Trophoblast cell (in vitro differentiated cells and primary cell): ENCODE measurements at regions not wholly inside any gene's neighbourhood (a gene's known extent, or its start where the extent isn't known, plus 50 kb on each side); places are given as distances from the start of the nearest gene placed in this dataset.

Experiments
- DNase-seq, 2 donors: peaks; one replicate each; pipeline ENCODE4 v3.0.0-alpha.2; 2016
- H2AFZ ChIP-seq: 2 replicates; pipeline ENCODE4 v1.6.1; 2013; ENCODE audit warnings: low read length, moderate library complexity, mild to moderate bottlenecking; ENCODE audit not compliant: insufficient read depth, poor library complexity
- H2AK5ac ChIP-seq: 2 replicates; pipeline ENCODE4 v1.6.1; 2013; ENCODE audit warnings: mild to moderate bottlenecking, low read length
- H2BK120ac ChIP-seq: 2 replicates; pipeline ENCODE4 v1.6.1; 2013; ENCODE audit warnings: low read length, mild to moderate bottlenecking, moderate library complexity; ENCODE audit not compliant: insufficient read depth, poor library complexity
- H2BK12ac ChIP-seq: 2 replicates; pipeline ENCODE4 v1.6.1; 2013; ENCODE audit warnings: mild to moderate bottlenecking, low read length, moderate library complexity
- H2BK5ac ChIP-seq: 2 replicates; pipeline ENCODE4 v1.6.1; 2013; ENCODE audit warnings: low read length, low read depth, moderate library complexity, mild to moderate bottlenecking; ENCODE audit not compliant: poor library complexity
- H3K14ac ChIP-seq: 2 replicates; pipeline ENCODE4 v1.6.1; 2013; ENCODE audit warnings: mild to moderate bottlenecking, low read length
- H3K18ac ChIP-seq: 2 replicates; pipeline ENCODE4 v1.6.1; 2013; ENCODE audit warnings: mild to moderate bottlenecking, low read length
- H3K23ac ChIP-seq: 2 replicates; pipeline ENCODE4 v1.6.1; 2013; ENCODE audit warnings: low read length
- H3K27ac ChIP-seq: 2 replicates; pipeline ENCODE4 v1.5.1; 2013; ENCODE audit warnings: low read depth, mild to moderate bottlenecking, inconsistent platforms, low read length, moderate library complexity
- H3K27me3 ChIP-seq: 2 replicates; pipeline ENCODE4 v1.6.1; 2013; ENCODE audit warnings: inconsistent platforms, mild to moderate bottlenecking, low read length, moderate library complexity; ENCODE audit not compliant: insufficient read depth
- H3K36me3 ChIP-seq, 2 experiments: 1 replicate in 1 of 2; 2 replicates in 1 of 2; pipeline ENCODE4 v1.6.1; 2013; ENCODE audit warnings: low read length in 2 of 2, mild to moderate bottlenecking in 2 of 2, moderate library complexity in 1 of 2; ENCODE audit not compliant: insufficient read depth in 2 of 2, control insufficient read depth in 1 of 2
- H3K4ac ChIP-seq: 2 replicates; pipeline ENCODE4 v1.6.1; 2013; ENCODE audit warnings: low read depth, mild to moderate bottlenecking, low read length, moderate library complexity
- H3K4me1 ChIP-seq, 2 experiments: 1 replicate in 1 of 2; 2 replicates in 1 of 2; pipeline ENCODE4 v1.6.1; 2013; ENCODE audit warnings: low read length in 2 of 2, mild to moderate bottlenecking in 2 of 2, moderate library complexity in 1 of 2; ENCODE audit not compliant: insufficient read depth in 2 of 2, control insufficient read depth in 1 of 2
- H3K4me2 ChIP-seq: 2 replicates; pipeline ENCODE4 v1.6.1; 2013; ENCODE audit warnings: inconsistent platforms, mild to moderate bottlenecking, low read length, moderate library complexity
- H3K4me3 ChIP-seq: 2 replicates; pipeline ENCODE4 v1.5.1; 2013; ENCODE audit warnings: mild to moderate bottlenecking, low read depth, low read length, inconsistent platforms
- H3K79me1 ChIP-seq: one replicate; pipeline ENCODE4 v1.6.1; 2013; ENCODE audit warnings: low read length
- H3K79me2 ChIP-seq: 2 replicates; pipeline ENCODE4 v1.6.1; 2013; ENCODE audit warnings: low read length, mild to moderate bottlenecking; ENCODE audit not compliant: control insufficient read depth, insufficient read depth, poor library complexity
- H3K9ac ChIP-seq: 2 replicates; pipeline ENCODE4 v1.6.1; 2013; ENCODE audit warnings: mild to moderate bottlenecking, low read length
- H3K9me3 ChIP-seq: 2 replicates; pipeline ENCODE4 v1.6.1; 2013; ENCODE audit warnings: low read depth, mild to moderate bottlenecking, control low read depth, inconsistent platforms, low read length; ENCODE audit not compliant: insufficient read depth
- H4K12ac ChIP-seq: 2 replicates; pipeline ENCODE4 v1.6.1; 2013; ENCODE audit warnings: low read depth, mild to moderate bottlenecking, low read length, moderate library complexity
- H4K8ac ChIP-seq: 2 replicates; pipeline ENCODE4 v1.6.1; 2013; ENCODE audit warnings: low read depth, mild to moderate bottlenecking, low read length, moderate library complexity
- H4K91ac ChIP-seq: one replicate; pipeline ENCODE4 v1.6.1; 2013; ENCODE audit warnings: low read depth, mild to moderate bottlenecking, low read length, moderate library complexity
- WGBS: extraction: QIAGEN DNeasy Blood & Tissue Kit; methylation state at CpG from one replicate; pipeline ENCODE4 v1.1.7; 2013; ENCODE audit warnings: missing lambda C conversion rate; ENCODE audit not compliant: insufficient read length, insufficient coverage; ENCODE audit errors: extremely low coverage; 5-methylcytosine and 5-hydroxymethylcytosine counted together

GRCh38 chr4:152132776-152133175, 372.0 kb upstream of the GATB start:
- Histone ChIP-seq H3K9me3 (no peaks in the 10 kb centered on the region), H3K14ac (no peak overlapping the region), H2AFZ (no peak overlapping the region), H3K4me2 (no peak overlapping the region), H3K9ac (no peak overlapping the region), H3K27ac (no peak overlapping the region), H3K4ac (no peak overlapping the region), H3K79me1 (no peaks in the 10 kb centered on the region), H3K79me2 (no peaks in the 10 kb centered on the region), H3K23ac (no peak overlapping the region), H4K91ac (no peak overlapping the region), H2BK5ac (no peak overlapping the region), H4K12ac (no peak overlapping the region), H2AK5ac (no peak overlapping the region), H3K27me3 (no peaks in the 10 kb centered on the region), H3K18ac (no peak overlapping the region), H2BK120ac (no peak overlapping the region), H3K4me3 (no peak overlapping the region), H3K4me1 (peaks cover 0 to 2% of the 10 kb centered on the region in 2 experiments), H3K36me3 (no peaks in the 10 kb centered on the region), H4K8ac (no peak overlapping the region), H2BK12ac (no peak overlapping the region)
- DNase-seq = no peak

DNA sequence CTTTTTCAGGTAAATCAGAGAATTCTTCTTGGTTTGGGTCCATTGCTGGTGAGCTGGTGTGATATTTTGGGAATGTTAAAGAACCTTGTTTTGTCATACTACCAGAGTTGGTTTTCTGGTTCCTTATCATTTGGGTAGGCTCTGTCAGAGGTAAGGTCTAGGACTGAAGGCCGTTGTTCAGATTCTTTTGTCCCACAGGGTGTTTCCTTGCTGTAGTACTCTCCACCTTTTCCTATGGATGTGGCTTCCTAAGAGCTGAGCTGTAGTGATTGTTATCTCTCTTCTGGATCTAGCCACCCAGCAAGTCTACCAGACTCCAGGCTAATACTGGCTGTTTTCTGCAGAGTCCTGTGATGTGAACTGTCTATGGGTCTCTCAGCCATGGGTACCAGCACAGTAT, 367.5 kb upstream of the GATB start:
- H3K23ac ChIP-seq = no peak overlapping the region
- no peak overlapping the region for H3K9ac ChIP-seq
- H3K27me3 ChIP-seq = no peaks in the 10 kb centered on the region
- H2AFZ ChIP-seq = no peak overlapping the region
- H3K4ac ChIP-seq = no peak overlapping the region
- no peak overlapping the region for H4K91ac ChIP-seq
- no peaks in the 10 kb centered on the region for H3K79me1 ChIP-seq
- H2AK5ac ChIP-seq = no peak overlapping the region
- H4K12ac ChIP-seq = no peak overlapping the region
- DNase-seq = peak; percentile 64 to 88
- H3K27ac ChIP-seq = no peak overlapping the region
- peaks cover 0 to 2% of the 10 kb centered on the region in 2 experiments for H3K4me1 ChIP-seq
- H3K14ac ChIP-seq = no peak overlapping the region
- H3K4me2 ChIP-seq = no peak overlapping the region
- no peaks in the 10 kb centered on the region for H3K36me3 ChIP-seq
- H3K79me2 ChIP-seq = no peaks in the 10 kb centered on the region
- H2BK5ac ChIP-seq = no peak overlapping the region
- no peak overlapping the region for H3K18ac ChIP-seq
- H2BK120ac ChIP-seq = no peak overlapping the region
- no peak overlapping the region for H3K4me3 ChIP-seq
- no CpG with 5 or more reads among the region's 1 CpG for WGBS
- no peaks in the 10 kb centered on the region for H3K9me3 ChIP-seq
- H4K8ac ChIP-seq = no peak overlapping the region
- no peak overlapping the region for H2BK12ac ChIP-seq

DNA sequence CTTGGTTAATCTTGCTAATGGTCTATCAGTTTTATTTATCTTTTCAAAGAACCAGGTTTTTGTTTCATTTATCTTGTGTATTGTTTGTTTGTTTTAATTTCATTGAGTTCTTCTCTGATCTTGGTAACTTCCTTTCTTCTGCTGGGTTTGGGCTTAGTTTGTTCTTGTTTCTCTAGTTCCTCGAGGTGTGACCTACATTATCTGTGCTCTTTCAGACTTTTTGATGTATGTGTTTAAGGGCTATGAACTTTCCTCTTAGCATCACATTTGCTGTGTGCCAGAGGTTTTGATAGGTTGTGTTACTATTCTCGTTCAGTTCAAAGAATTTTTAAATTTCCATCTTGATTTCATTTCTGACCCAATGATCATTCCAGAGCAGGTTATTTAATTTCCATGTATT, 365.4 kb upstream of the GATB start:
- H2BK120ac ChIP-seq = no peak overlapping the region
- H2BK5ac ChIP-seq = no peak overlapping the region
- H3K27ac ChIP-seq = no peak overlapping the region
- H3K4me3 ChIP-seq = no peak overlapping the region
- H2BK12ac ChIP-seq = no peak overlapping the region
- no peak overlapping the region for H3K18ac ChIP-seq
- no peak overlapping the region for H3K23ac ChIP-seq
- DNase-seq = no peak
- no peak overlapping the region for H3K4me2 ChIP-seq
- H4K12ac ChIP-seq = no peak overlapping the region
- no peaks in the 10 kb centered on the region for H3K27me3 ChIP-seq
- H3K9me3 ChIP-seq = no peaks in the 10 kb centered on the region
- H3K9ac ChIP-seq = no peak overlapping the region
- H3K79me1 ChIP-seq = no peaks in the 10 kb centered on the region
- H3K36me3 ChIP-seq = no peaks in the 10 kb centered on the region
- no peak overlapping the region for H3K14ac ChIP-seq
- no peak overlapping the region for H2AFZ ChIP-seq
- no peak overlapping the region for H4K8ac ChIP-seq
- no peak overlapping the region for H2AK5ac ChIP-seq
- H3K4ac ChIP-seq = no peak overlapping the region
- WGBS = no CpG with 5 or more reads among the region's 2 CpGs
- peaks cover 0 to 2% of the 10 kb centered on the region in 2 experiments for H3K4me1 ChIP-seq
- H4K91ac ChIP-seq = no peak overlapping the region
- no peaks in the 10 kb centered on the region for H3K79me2 ChIP-seq

GRCh38 chr4:152118819-152119553, 358.2 kb upstream of the GATB start:
- no peak for DNase-seq
- no peaks in the 10 kb centered on the region for H3K4me1 ChIP-seq
- H2AK5ac ChIP-seq = no peak overlapping the region
- H3K27me3 ChIP-seq = no peaks in the 10 kb centered on the region
- H3K27ac ChIP-seq = no peak overlapping the region
- no peaks in the 10 kb centered on the region for H3K79me2 ChIP-seq
- no peak overlapping the region for H2BK120ac ChIP-seq
- no peak overlapping the region for H2AFZ ChIP-seq
- no peak overlapping the region for H4K91ac ChIP-seq
- H2BK5ac ChIP-seq = no peak overlapping the region
- no peak overlapping the region for H2BK12ac ChIP-seq
- no peaks in the 10 kb centered on the region for H3K9me3 ChIP-seq
- no peak overlapping the region for H3K4me3 ChIP-seq
- no peak overlapping the region for H4K8ac ChIP-seq
- no peak overlapping the region for H4K12ac ChIP-seq
- no peaks in the 10 kb centered on the region for H3K79me1 ChIP-seq
- no peak overlapping the region for H3K18ac ChIP-seq
- H3K36me3 ChIP-seq = no peaks in the 10 kb centered on the region
- H3K9ac ChIP-seq = no peak overlapping the region
- no peak overlapping the region for H3K23ac ChIP-seq
- H3K14ac ChIP-seq = no peak overlapping the region
- WGBS = no CpG with 5 or more reads among the region's 12 CpGs
- no peak overlapping the region for H3K4me2 ChIP-seq
- no peak overlapping the region for H3K4ac ChIP-seq
